ENCODE measurements at regions not wholly inside any gene's neighbourhood (a gene's known extent, or its start where the extent isn't known, plus 50 kb on each side); places are given as distances from the start of the nearest gene placed in this dataset.
A peak's percentile ranks its signal among the peaks of the same experiment; 100 is the strongest.
"Not testable (repeated sequence)": the region's sequence is repeated elsewhere in the genome, so short reads cannot be mapped to it uniquely, and the experiment has no call there.

GRCh38 chr7:138328215-138328614 is 131.8 kb upstream of the TRIM24 start:
- TF ChIP-seq POLR2A (IDR thresholded peaks at IDR 0.05) (no peak), CTCF (IDR thresholded peaks at IDR 0.05 in 4 of 5, conservative IDR thresholded peaks at IDR 0.05 in 1 of 5) (no peak)
- ATAC-seq: no peak
- Histone ChIP-seq H3K27ac (no peak overlapping the region), H3K9me3 (no peaks in the 10 kb centered on the region), H3K4me1 (no peaks in the 10 kb centered on the region), H3K4me3 (no peak overlapping the region), H3K36me3 (no peaks in the 10 kb centered on the region), H3K27me3 (no peaks in the 10 kb centered on the region)
- in situ Hi-C loops (cut with MboI; ENCODE audit: low sequenced_read_pairs in 4 of 4) (no loop called here), intact Hi-C loops (cut with DNase I; ENCODE audit: low total_unique reads) (no loop called here)
- DNase-seq: no peak

GRCh38 chr7:138332850-138333249 is 127.2 kb upstream of the TRIM24 start:
- H3K4me1 ChIP-seq; ATAC-seq; H3K4me3 ChIP-seq; H3K9me3 ChIP-seq; intact Hi-C loops (cut with DNase I; ENCODE audit: low total_unique reads); in situ Hi-C loops (cut with MboI; ENCODE audit: low sequenced_read_pairs in 4 of 4); DNase-seq; H3K27me3 ChIP-seq; H3K27ac ChIP-seq; H3K36me3 ChIP-seq: not testable (repeated sequence)

- Histone ChIP-seq H3K9me3 (no peaks in the 10 kb centered on the region), H3K27me3 (no peaks in the 10 kb centered on the region), H3K36me3 (no peaks in the 10 kb centered on the region), H3K27ac (peak overlapping the region in 1 of 4 donors; percentile 56), H3K4me3 (no peak overlapping the region), H3K4me1 (no peaks in the 10 kb centered on the region)
- DNase-seq: peak in 1 of 2 donors; percentile 16
- no peak for TF ChIP-seq POLR2A (IDR thresholded peaks at IDR 0.05)
- no peak for TF ChIP-seq CTCF (IDR thresholded peaks at IDR 0.05 in 4 of 5, conservative IDR thresholded peaks at IDR 0.05 in 1 of 5)
- intact Hi-C loops (cut with DNase I; ENCODE audit: low total_unique reads): no loop called here
- ATAC-seq: peak; percentile 49 to 81
- in situ Hi-C loops (cut with MboI; ENCODE audit: low sequenced_read_pairs in 4 of 4): no loop called here
These were observed 121.7 kb upstream of the TRIM24 start for GRCh38 chr7:138338361-138338760.

GRCh38 chr7:138339229-138339628 is 120.8 kb upstream of the TRIM24 start:
- H3K4me3 ChIP-seq; ATAC-seq; intact Hi-C loops (cut with DNase I; ENCODE audit: low total_unique reads); in situ Hi-C loops (cut with MboI; ENCODE audit: low sequenced_read_pairs in 4 of 4); DNase-seq; H3K9me3 ChIP-seq; H3K36me3 ChIP-seq; H3K27me3 ChIP-seq; H3K4me1 ChIP-seq: not testable (repeated sequence)
- H3K27ac ChIP-seq: peak overlapping the region in 2 of 4 donors; percentile 46 to 56

GRCh38 chr7:138342990-138343389 is 117.1 kb upstream of the TRIM24 start:
- H3K27ac ChIP-seq: no peak overlapping the region
- TF ChIP-seq POLR2A (IDR thresholded peaks at IDR 0.05): no peak
- TF ChIP-seq CTCF (IDR thresholded peaks at IDR 0.05 in 4 of 5, conservative IDR thresholded peaks at IDR 0.05 in 1 of 5): no peak
- H3K4me1 ChIP-seq: no peaks in the 10 kb centered on the region
- in situ Hi-C loops (cut with MboI; ENCODE audit: low sequenced_read_pairs in 4 of 4): no loop called here
- H3K36me3 ChIP-seq: no peaks in the 10 kb centered on the region
- no peaks in the 10 kb centered on the region for H3K9me3 ChIP-seq
- no peaks in the 10 kb centered on the region for H3K27me3 ChIP-seq
- ATAC-seq (no peak), DNase-seq (no peak)
- intact Hi-C loops (cut with DNase I; ENCODE audit: low total_unique reads): no loop called here
- no peak overlapping the region for H3K4me3 ChIP-seq

GRCh38 chr7:138345567-138345966 is 114.5 kb upstream of the TRIM24 start:
- H3K9me3 ChIP-seq: no peaks in the 10 kb centered on the region
- no peak overlapping the region for H3K27ac ChIP-seq
- in situ Hi-C loops (cut with MboI; ENCODE audit: low sequenced_read_pairs in 4 of 4) (no loop called here), intact Hi-C loops (cut with DNase I; ENCODE audit: low total_unique reads) (no loop called here)
- DNase-seq (no peak), ATAC-seq (no peak)
- no peaks in the 10 kb centered on the region for H3K36me3 ChIP-seq
- no peaks in the 10 kb centered on the region for H3K27me3 ChIP-seq
- TF ChIP-seq POLR2A (IDR thresholded peaks at IDR 0.05) (no peak), CTCF (IDR thresholded peaks at IDR 0.05 in 4 of 5, conservative IDR thresholded peaks at IDR 0.05 in 1 of 5) (no peak)
- no peak overlapping the region for H3K4me3 ChIP-seq
- no peaks in the 10 kb centered on the region for H3K4me1 ChIP-seq
